Liver (tissue), 8 donors: ENCODE measurements at regions not wholly inside any gene's neighbourhood (a gene's known extent, or its start where the extent isn't known, plus 50 kb on each side); places are given as distances from the start of the nearest gene placed in this dataset.

Source experiments
- DNase-seq: peaks from one replicate; pipeline ENCODE4 v3.0.0-alpha.2; 2017; ENCODE audit warnings: low spot score
- H3K27ac ChIP-seq, 2 donors: one replicate each; pipeline ENCODE4 v1.7.0; 2013; ENCODE audit warnings: inconsistent platforms in 2 of 2, low read length in 2 of 2, control low read depth in 1 of 2, low read depth in 1 of 2, mild to moderate bottlenecking in 1 of 2
- H3K27me3 ChIP-seq, 4 donors: one replicate each; pipeline versions ENCODE4 v1.6.1 to v1.7.0; 2013; ENCODE audit warnings: low read length in 3 of 4, inconsistent platforms in 1 of 4, mild to moderate bottlenecking in 1 of 4, moderate library complexity in 1 of 4; ENCODE audit not compliant: control insufficient read depth in 4 of 4, insufficient read depth in 4 of 4
- H3K36me3 ChIP-seq, 4 donors: one replicate each; pipeline versions ENCODE4 v1.6.1 to v1.7.0; 2013; ENCODE audit warnings: low read length in 3 of 4, mild to moderate bottlenecking in 3 of 4, low read depth in 1 of 4, moderate library complexity in 1 of 4; ENCODE audit not compliant: control insufficient read depth in 4 of 4, insufficient read depth in 3 of 4
- H3K4me1 ChIP-seq, 4 donors: one replicate each; pipeline versions ENCODE4 v1.6.1 to v1.7.0; 2013; ENCODE audit warnings: low read length in 3 of 4, mild to moderate bottlenecking in 3 of 4, moderate library complexity in 1 of 4; ENCODE audit not compliant: control insufficient read depth in 4 of 4, insufficient read depth in 4 of 4
- H3K4me3 ChIP-seq, 3 donors: one replicate each; pipeline versions ENCODE4 v1.6.1 to v1.7.0; 2013; ENCODE audit warnings: low read length in 3 of 3, control low read depth in 1 of 3, low read depth in 1 of 3, mild to moderate bottlenecking in 1 of 3
- H3K9ac ChIP-seq, 2 donors: one replicate each; pipeline ENCODE4 v1.7.0; 2013; ENCODE audit warnings: low read length in 2 of 2, mild to moderate bottlenecking in 2 of 2, moderate library complexity in 2 of 2, control low read depth in 1 of 2, low read depth in 1 of 2
- H3K9me3 ChIP-seq, 4 donors: one replicate each; pipeline versions ENCODE4 v1.6.1 to v1.7.0; 2013; ENCODE audit warnings: low read length in 3 of 4; ENCODE audit not compliant: control insufficient read depth in 4 of 4
- ATF3 ChIP-seq: IDR thresholded peaks from 2 replicates; pipeline ENCODE4 v1.6.1; 2016; ENCODE audit warnings: antibody characterized with exemption
- CTCF ChIP-seq: fragments of 150-350 bp; IDR thresholded peaks from 2 replicates; pipeline ENCODE4 v1.5.1; 2017; ENCODE audit warnings: improper control_type of control experiment, low read depth, low read length; ENCODE audit not compliant: missing input control
- EGR1 ChIP-seq, 2 donors: IDR thresholded peaks; 2 replicates each; pipeline ENCODE4 v1.6.1; 2016 to 2018; ENCODE audit warnings: antibody characterized with exemption in 2 of 2, low read depth in 2 of 2
- FOXA1 ChIP-seq: IDR thresholded peaks from 2 replicates; pipeline ENCODE4 v1.6.1; 2016; ENCODE audit warnings: antibody characterized with exemption
- FOXA2 ChIP-seq: IDR thresholded peaks from 2 replicates; pipeline ENCODE4 v1.6.1; 2016; ENCODE audit warnings: antibody characterized with exemption
- GABPA ChIP-seq, 2 donors: IDR thresholded peaks in 1 of 2; conservative IDR thresholded peaks in 1 of 2; 2 replicates each; pipeline ENCODE4 v1.6.1; 2016; ENCODE audit warnings: antibody characterized with exemption in 2 of 2, mild to moderate bottlenecking in 1 of 2, moderate library complexity in 1 of 2
- HNF4A ChIP-seq, 2 donors: conservative IDR thresholded peaks; 2 replicates each; pipeline ENCODE4 v1.6.1; 2016; ENCODE audit warnings: antibody characterized with exemption in 2 of 2, mild to moderate bottlenecking in 2 of 2
- HNF4G ChIP-seq: IDR thresholded peaks from 2 replicates; pipeline ENCODE4 v1.6.1; 2016; ENCODE audit warnings: antibody characterized with exemption
- JUND ChIP-seq, 2 donors: IDR thresholded peaks; 2 replicates each; pipeline ENCODE4 v1.6.1; 2016; ENCODE audit warnings: antibody characterized with exemption in 2 of 2
- MAX ChIP-seq: IDR thresholded peaks from 2 replicates; pipeline ENCODE4 v1.6.1; 2016; ENCODE audit warnings: antibody characterized with exemption
- NR2F2 ChIP-seq: IDR thresholded peaks from 2 replicates; pipeline ENCODE4 v1.6.1; 2016; ENCODE audit warnings: antibody characterized with exemption
- RAD21 ChIP-seq, 2 donors: IDR thresholded peaks; 2 replicates each; pipeline ENCODE4 v1.6.1; 2016; ENCODE audit warnings: antibody characterized with exemption in 2 of 2, mild to moderate bottlenecking in 2 of 2
- REST ChIP-seq: IDR thresholded peaks from 2 replicates; pipeline ENCODE4 v1.6.1; 2016; ENCODE audit warnings: antibody characterized with exemption, mild to moderate bottlenecking
- RXRA ChIP-seq, 2 donors: IDR thresholded peaks; 2 replicates each; pipeline ENCODE4 v1.6.1; 2017 to 2018; ENCODE audit warnings: antibody characterized with exemption in 2 of 2, mild to moderate bottlenecking in 1 of 2
- SP1 ChIP-seq: IDR thresholded peaks from 2 replicates; pipeline ENCODE4 v1.6.1; 2018; ENCODE audit warnings: antibody characterized with exemption, mild to moderate bottlenecking
- TAF1 ChIP-seq: conservative IDR thresholded peaks from 2 replicates; pipeline ENCODE4 v1.6.1; 2016; ENCODE audit warnings: antibody characterized with exemption, mild to moderate bottlenecking
- YY1 ChIP-seq: IDR thresholded peaks from 2 replicates; pipeline ENCODE4 v1.6.1; 2016; ENCODE audit warnings: antibody characterized with exemption, mild to moderate bottlenecking
- ZBTB33 ChIP-seq: IDR thresholded peaks from 2 replicates; pipeline ENCODE4 v1.6.1; 2016; ENCODE audit warnings: antibody characterized with exemption
- WGBS: extraction: QIAGEN DNeasy Blood & Tissue Kit; methylation state at CpG from one replicate; pipeline ENCODE4 v1.1.7; 2013; 5-methylcytosine and 5-hydroxymethylcytosine counted together
- donor health status: healthy.
- donor health status: healthy.
- donor health status: healthy.
- donor health status: healthy.
- donor health status: healthy.

- no peak for DNase-seq
- Histone ChIP-seq H3K27me3 (no peaks in the 10 kb centered on the region), H3K9me3 (no peaks in the 10 kb centered on the region), H3K9ac (no peak overlapping the region), H3K36me3 (no peaks in the 10 kb centered on the region), H3K27ac (no peak overlapping the region), H3K4me1 (no peaks in the 10 kb centered on the region), H3K4me3 (no peak overlapping the region)
- 65% methylated on average over 1 of the region's 1 CpG for WGBS
- TF ChIP-seq JUND (IDR thresholded peaks at IDR 0.05): no peak
- TF ChIP-seq NR2F2: no peak
- no peak for TF ChIP-seq RXRA (IDR thresholded peaks at IDR 0.05)
- TF ChIP-seq YY1: no peak
- TF ChIP-seq ZBTB33: no peak
- no peak for TF ChIP-seq HNF4A (conservative IDR thresholded peaks at IDR 0.05)
- TF ChIP-seq GABPA (IDR thresholded peaks at IDR 0.05 in 1 of 2, conservative IDR thresholded peaks at IDR 0.05 in 1 of 2): no peak
- TF ChIP-seq REST: no peak
- no peak for TF ChIP-seq ATF3
- no peak for TF ChIP-seq HNF4G
- TF ChIP-seq FOXA1: no peak
- no peak for TF ChIP-seq FOXA2
- no peak for TF ChIP-seq RAD21 (IDR thresholded peaks at IDR 0.05)
- no peak for TF ChIP-seq EGR1 (IDR thresholded peaks at IDR 0.05; ENCODE audit: low read depth in 2 of 2)
- no peak for TF ChIP-seq SP1
- no peak for TF ChIP-seq CTCF
- TF ChIP-seq TAF1: no peak
- TF ChIP-seq MAX: no peak
These were observed 538.5 kb upstream of the ADAMTS9 start for GRCh38 chr3:65226287-65226686.
